Muscle layer of colon (tissue), 2 donors: ENCODE measurements at regions not wholly inside any gene's neighbourhood (a gene's known extent, or its start where the extent isn't known, plus 50 kb on each side); places are given as distances from the start of the nearest gene placed in this dataset.

Source experiments
- H3K27ac ChIP-seq: one replicate; pipeline ENCODE4 v1.7.0; 2013; ENCODE audit warnings: low read depth, mild to moderate bottlenecking, low read length, moderate library complexity
- H3K27me3 ChIP-seq, 2 donors: one replicate each; pipeline ENCODE4 v1.7.0; 2013; ENCODE audit warnings: low read length in 2 of 2, mild to moderate bottlenecking in 2 of 2; ENCODE audit not compliant: insufficient read depth in 2 of 2, control insufficient read depth in 1 of 2
- H3K36me3 ChIP-seq: one replicate; pipeline ENCODE4 v1.7.0; 2013; ENCODE audit warnings: mild to moderate bottlenecking, low read length; ENCODE audit not compliant: insufficient read depth
- H3K4me1 ChIP-seq: one replicate; pipeline ENCODE4 v1.7.0; 2013; ENCODE audit warnings: mild to moderate bottlenecking, low read length; ENCODE audit not compliant: insufficient read depth
- H3K4me3 ChIP-seq, 2 donors: one replicate each; pipeline ENCODE4 v1.7.0; 2013; ENCODE audit warnings: low read length in 2 of 2, low read depth in 1 of 2, mild to moderate bottlenecking in 1 of 2, moderate library complexity in 1 of 2
- H3K9ac ChIP-seq: one replicate; pipeline ENCODE4 v1.7.0; 2013; ENCODE audit warnings: low read length
- H3K9me3 ChIP-seq: one replicate; pipeline ENCODE4 v1.7.0; 2013; ENCODE audit warnings: mild to moderate bottlenecking, low read length
- donor health status: abdominal sarcoma.
- donor health status: Adenocarcinoma of cecum.

DNA sequence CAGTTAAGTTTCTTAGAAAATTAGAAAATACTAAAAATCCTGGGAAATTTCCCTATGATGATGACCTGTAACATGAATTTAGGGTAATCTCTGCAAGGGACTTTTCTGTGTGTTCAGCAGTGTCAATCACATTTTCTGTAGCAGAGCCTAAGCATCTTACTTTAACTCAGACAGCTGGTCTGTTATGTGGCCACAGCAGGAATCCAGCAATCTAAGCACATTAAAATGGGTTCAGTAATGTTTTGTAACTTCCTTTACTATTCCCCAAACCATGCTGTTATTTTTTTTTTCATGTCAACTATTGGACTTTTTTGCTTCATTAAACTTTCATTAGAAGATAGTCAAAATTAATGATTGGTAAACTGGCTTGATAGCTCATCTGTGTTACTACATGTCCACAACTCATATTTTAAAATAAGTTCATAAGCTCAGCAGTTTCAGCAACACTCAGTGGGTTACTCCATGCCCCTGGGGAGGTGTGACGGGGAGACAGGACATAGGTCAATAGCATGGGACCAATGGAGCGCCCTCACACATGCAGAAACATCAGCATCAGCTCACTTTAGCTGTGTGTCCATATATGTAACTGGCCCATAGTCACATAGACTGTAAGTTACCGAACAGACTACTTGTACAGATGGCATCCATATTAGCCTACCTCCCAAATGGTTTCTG lies 168.0 kb upstream of the PACRGL start:
- H3K9ac ChIP-seq: no peak overlapping the region
- H3K9me3 ChIP-seq: no peaks in the 10 kb centered on the region
- H3K27ac ChIP-seq: no peak overlapping the region
- H3K36me3 ChIP-seq: peaks cover 30% of the 10 kb centered on the region
- no peaks in the 10 kb centered on the region for H3K27me3 ChIP-seq
- H3K4me1 ChIP-seq: peaks cover 6% of the 10 kb centered on the region
- no peak overlapping the region for H3K4me3 ChIP-seq

- no peak overlapping the region for H3K27ac ChIP-seq
- H3K9me3 ChIP-seq: no peaks in the 10 kb centered on the region
- H3K4me1 ChIP-seq: peaks cover 6% of the 10 kb centered on the region
- no peak overlapping the region for H3K9ac ChIP-seq
- no peaks in the 10 kb centered on the region for H3K27me3 ChIP-seq
- peaks cover 30% of the 10 kb centered on the region for H3K36me3 ChIP-seq
- no peak overlapping the region for H3K4me3 ChIP-seq
Measured at GRCh38 chr4:20532871-20533870, 167.1 kb upstream of the PACRGL start.

DNA sequence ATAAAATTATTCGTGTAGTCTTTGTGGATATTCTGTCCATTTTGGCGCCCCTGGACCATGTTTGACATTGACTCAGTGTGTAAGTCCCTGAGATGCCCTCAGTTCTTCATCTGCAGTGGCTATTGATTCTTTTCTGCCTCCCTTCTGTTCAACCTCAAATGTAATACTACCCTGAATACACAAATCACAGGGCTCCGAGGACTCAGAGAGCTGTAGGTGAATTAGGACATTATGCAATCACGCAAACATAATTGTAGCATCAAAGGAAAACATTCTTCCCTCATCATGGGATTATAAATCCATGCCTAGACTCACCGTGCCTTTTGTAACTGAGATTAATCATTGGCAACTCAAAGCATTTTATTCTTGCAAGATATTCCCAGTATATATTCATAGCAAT lies 161.4 kb upstream of the PACRGL start:
- Histone ChIP-seq H3K4me1 (no peaks in the 10 kb centered on the region), H3K27me3 (no peaks in the 10 kb centered on the region), H3K9me3 (no peaks in the 10 kb centered on the region), H3K4me3 (no peak overlapping the region), H3K9ac (no peak overlapping the region), H3K36me3 (peaks cover 12% of the 10 kb centered on the region), H3K27ac (no peak overlapping the region)

DNA sequence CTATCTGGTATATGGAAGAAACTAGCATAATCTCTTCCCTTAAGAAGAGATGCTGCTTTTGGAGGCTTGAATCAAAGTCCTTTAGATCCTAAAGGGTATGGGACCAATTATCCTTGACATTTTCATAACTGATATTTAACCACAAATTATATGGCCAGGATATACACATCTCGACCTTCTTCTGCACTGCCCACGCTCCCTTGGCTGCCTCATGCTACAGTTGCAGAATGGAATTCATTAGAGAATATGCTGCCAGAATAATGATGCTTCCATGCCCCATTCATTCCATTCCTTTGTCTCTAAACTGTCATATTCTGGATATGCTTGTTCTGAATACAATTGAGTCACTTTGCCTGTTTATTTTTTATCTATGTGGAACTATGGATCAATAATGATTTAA lies 157.1 kb upstream of the PACRGL start:
- H3K27me3 ChIP-seq: no peaks in the 10 kb centered on the region
- H3K4me1 ChIP-seq: peaks cover 4% of the 10 kb centered on the region
- no peak overlapping the region for H3K4me3 ChIP-seq
- peaks cover 6% of the 10 kb centered on the region for H3K36me3 ChIP-seq
- H3K9me3 ChIP-seq: no peaks in the 10 kb centered on the region
- no peak overlapping the region for H3K27ac ChIP-seq
- no peak overlapping the region for H3K9ac ChIP-seq

DNA sequence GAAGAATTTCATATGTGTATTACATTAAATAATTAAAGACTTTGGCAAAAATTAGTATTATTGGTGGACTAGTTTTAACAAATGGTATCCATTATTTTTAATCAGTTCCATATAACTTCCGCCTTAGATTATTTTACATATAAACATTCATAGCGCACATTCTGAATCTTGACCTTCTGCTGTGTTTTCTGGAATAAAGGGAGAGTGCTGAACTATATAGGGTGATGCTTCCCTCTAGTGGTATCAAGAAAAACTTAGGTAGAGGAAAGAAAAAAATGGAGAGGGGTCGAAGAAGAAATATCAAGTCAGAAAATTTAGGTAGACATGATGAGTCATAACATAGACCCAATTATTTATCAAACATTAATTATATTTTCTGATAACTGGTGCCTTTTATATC lies 155.6 kb upstream of the PACRGL start:
- H3K9me3 ChIP-seq: no peaks in the 10 kb centered on the region

GRCh38 chr4:20552004-20552403 lies 148.3 kb upstream of the PACRGL start:
- Histone ChIP-seq H3K9me3 (no peaks in the 10 kb centered on the region), H3K27ac (no peak overlapping the region), H3K27me3 (no peaks in the 10 kb centered on the region), H3K4me3 (no peak overlapping the region), H3K9ac (no peak overlapping the region), H3K4me1 (no peaks in the 10 kb centered on the region), H3K36me3 (peaks cover 14% of the 10 kb centered on the region)

More for the DNA sequence above, 155.6 kb upstream of the PACRGL start:
- Histone ChIP-seq H3K4me3 (no peak overlapping the region), H3K9ac (no peak overlapping the region), H3K27ac (no peak overlapping the region), H3K27me3 (no peaks in the 10 kb centered on the region), H3K4me1 (peaks cover 4% of the 10 kb centered on the region), H3K36me3 (peaks cover 13% of the 10 kb centered on the region)

- peaks cover 16% of the 10 kb centered on the region for H3K36me3 ChIP-seq
- no peaks in the 10 kb centered on the region for H3K9me3 ChIP-seq
- no peak overlapping the region for H3K4me3 ChIP-seq
- no peaks in the 10 kb centered on the region for H3K27me3 ChIP-seq
- H3K27ac ChIP-seq: no peak overlapping the region
- no peak overlapping the region for H3K9ac ChIP-seq
- H3K4me1 ChIP-seq: no peaks in the 10 kb centered on the region
Measured at GRCh38 chr4:20554134-20554533, 146.1 kb upstream of the PACRGL start.

DNA sequence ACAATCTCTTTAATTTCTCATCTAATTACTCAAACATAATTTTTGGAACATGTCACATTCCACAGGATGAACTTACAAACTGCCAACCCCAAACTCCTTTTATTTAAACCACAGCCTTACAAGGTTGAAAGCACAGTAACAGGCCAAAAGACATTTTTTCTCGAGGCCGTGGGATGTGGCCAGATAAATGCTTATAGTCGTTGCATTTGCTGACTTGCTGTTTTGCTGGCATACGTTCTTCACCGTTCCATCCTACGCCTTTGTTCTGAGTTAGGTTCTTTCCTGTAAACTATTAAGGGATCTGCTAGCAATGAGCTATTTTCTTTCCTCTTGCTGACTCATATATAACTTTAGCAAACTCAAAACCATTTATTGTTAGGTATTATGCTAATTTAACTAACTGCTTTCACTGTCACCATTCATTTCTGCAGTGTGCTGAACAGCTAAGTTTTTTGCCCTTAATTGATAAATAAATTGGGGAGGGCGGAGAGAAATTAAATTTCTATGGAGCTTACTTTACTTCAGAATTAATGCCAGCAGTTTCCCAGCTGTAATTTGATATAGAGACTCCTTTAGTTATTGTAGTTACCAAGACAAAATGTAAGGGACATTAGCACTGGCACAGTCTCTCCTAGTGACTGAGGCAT lies 135.1 kb upstream of the PACRGL start:
- no peak overlapping the region for H3K27ac ChIP-seq
- no peaks in the 10 kb centered on the region for H3K27me3 ChIP-seq
- no peak overlapping the region for H3K4me3 ChIP-seq
- peaks cover 15% of the 10 kb centered on the region for H3K36me3 ChIP-seq
- H3K4me1 ChIP-seq: no peaks in the 10 kb centered on the region
- H3K9me3 ChIP-seq: no peaks in the 10 kb centered on the region
- H3K9ac ChIP-seq: no peak overlapping the region

DNA sequence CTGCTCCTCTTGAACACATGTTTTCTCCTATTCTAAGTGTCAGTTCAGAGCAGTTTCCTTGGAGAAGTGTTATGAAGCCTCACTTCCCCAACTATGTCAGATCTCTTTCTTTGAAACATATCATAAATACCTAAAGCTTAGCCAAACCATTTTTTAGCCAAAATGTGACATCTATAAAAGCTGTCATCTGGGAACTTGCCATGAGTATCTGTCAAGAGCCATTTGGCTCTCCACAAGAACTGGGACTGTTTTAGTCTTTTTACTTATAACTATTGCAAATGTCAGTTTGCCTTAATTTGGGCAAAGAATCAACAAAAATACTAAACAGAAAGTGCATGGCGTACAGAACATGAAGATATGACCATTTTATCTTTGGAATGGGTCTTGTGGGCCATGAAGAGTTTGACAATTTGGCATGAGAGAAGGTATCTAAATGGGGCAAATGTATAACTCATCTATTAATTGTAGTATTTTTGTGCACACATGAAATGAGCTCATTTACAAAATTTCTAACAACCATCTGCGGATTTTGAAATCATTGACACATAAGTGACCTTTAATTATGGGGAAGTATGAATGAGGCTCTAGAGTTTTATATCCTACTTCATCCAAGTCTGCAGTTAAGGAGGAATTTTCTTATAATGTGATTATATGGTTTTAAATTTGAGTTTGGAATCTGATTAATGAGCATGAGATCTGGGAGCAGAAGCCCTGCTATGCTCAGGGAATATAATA lies 129.1 kb upstream of the PACRGL start:
- H3K27me3 ChIP-seq: no peaks in the 10 kb centered on the region
- H3K4me1 ChIP-seq: no peaks in the 10 kb centered on the region
- no peak overlapping the region for H3K27ac ChIP-seq

DNA sequence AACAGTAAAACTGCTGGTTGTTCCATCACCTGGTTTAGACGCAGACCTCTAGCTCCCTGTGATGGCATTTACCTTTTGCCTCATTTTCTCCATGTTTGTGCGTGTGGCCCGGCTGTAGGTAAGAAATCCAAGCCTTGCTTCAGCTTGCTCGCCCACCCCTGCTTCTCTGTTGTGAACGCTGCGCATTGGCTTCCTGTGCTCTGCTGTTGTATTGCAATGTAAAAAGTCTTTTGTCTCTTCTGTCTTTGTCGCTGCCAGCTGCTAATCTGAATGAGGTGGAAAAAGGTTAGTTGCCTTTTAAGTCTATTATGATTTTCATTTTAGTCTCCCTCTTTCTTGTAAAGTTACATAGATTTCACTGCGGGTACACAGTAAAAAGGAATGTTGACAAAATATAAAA lies 127.3 kb upstream of the PACRGL start:
- H3K9ac ChIP-seq: no peak overlapping the region
- peaks cover 6% of the 10 kb centered on the region for H3K36me3 ChIP-seq
- H3K27ac ChIP-seq: no peak overlapping the region
- H3K9me3 ChIP-seq: no peaks in the 10 kb centered on the region
- no peaks in the 10 kb centered on the region for H3K4me1 ChIP-seq
- no peak overlapping the region for H3K4me3 ChIP-seq
- H3K27me3 ChIP-seq: no peaks in the 10 kb centered on the region

More for the DNA sequence above, 129.1 kb upstream of the PACRGL start:
- Histone ChIP-seq H3K9me3 (no peaks in the 10 kb centered on the region), H3K9ac (no peak overlapping the region), H3K36me3 (peaks cover 15% of the 10 kb centered on the region), H3K4me3 (no peak overlapping the region)

DNA sequence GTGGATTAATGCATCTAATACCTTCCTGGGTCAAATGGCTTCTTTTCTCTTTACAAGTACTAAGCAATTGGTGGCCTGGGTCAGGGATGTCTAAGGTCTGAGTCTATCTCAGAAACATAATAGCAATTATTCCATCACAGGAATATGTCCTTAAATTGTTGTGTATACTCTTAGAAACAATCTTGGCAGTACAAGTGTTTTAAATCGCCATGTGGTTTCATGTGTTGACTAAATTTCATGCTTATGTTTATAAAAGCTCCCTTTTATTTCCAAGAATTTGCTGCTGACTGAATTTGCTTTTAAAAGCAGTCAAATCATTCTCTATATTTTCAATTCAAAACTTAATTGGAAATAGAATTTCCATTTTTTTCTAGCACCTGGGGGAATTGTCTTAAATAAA lies 125.3 kb upstream of the PACRGL start:
- Histone ChIP-seq H3K4me1 (no peaks in the 10 kb centered on the region), H3K9me3 (no peaks in the 10 kb centered on the region), H3K4me3 (no peak overlapping the region), H3K9ac (no peak overlapping the region), H3K27me3 (no peaks in the 10 kb centered on the region), H3K27ac (no peak overlapping the region), H3K36me3 (no peaks in the 10 kb centered on the region)
